NCI-H128 (cell line): ENCODE measurements at regions not wholly inside any gene's neighbourhood (a gene's known extent, or its start where the extent isn't known, plus 50 kb on each side); places are given as distances from the start of the nearest gene placed in this dataset.

Source experiments
- DNase-seq: peaks from one replicate; lab custom pipeline; 2025; ENCODE audit not compliant: unreplicated experiment; lab: John Stamatoyannopoulos, UW

- DNase-seq = no peak
Observed at GRCh38 chr1:216925962-216926625, 202.9 kb upstream of the ESRRG start.

- DNase-seq = no peak
Observed at GRCh38 chr1:216924732-216925131, 201.5 kb upstream of the ESRRG start.

GRCh38 chr1:216923601-216924000 lies 200.4 kb upstream of the ESRRG start:
- DNase-seq = no peak

- DNase-seq = no peak
Observed at GRCh38 chr1:216922406-216922805, 199.2 kb upstream of the ESRRG start.

- DNase-seq = no peak
Observed at GRCh38 chr1:216921866-216922265, 198.6 kb upstream of the ESRRG start.

- DNase-seq = no peak
Observed at GRCh38 chr1:216919060-216919970, 196.1 kb upstream of the ESRRG start.

GRCh38 chr1:216916890-216917438 lies 193.7 kb upstream of the ESRRG start:
- no peak for DNase-seq

- DNase-seq = no peak
Observed at GRCh38 chr1:216914974-216915373, 191.7 kb upstream of the ESRRG start.

- no peak for DNase-seq
Observed at GRCh38 chr1:216913976-216914375, 190.7 kb upstream of the ESRRG start.

- no peak for DNase-seq
Observed at GRCh38 chr1:216910081-216910840, 187.0 kb upstream of the ESRRG start.

GRCh38 chr1:216908126-216908525 lies 184.9 kb upstream of the ESRRG start:
- DNase-seq = no peak

GRCh38 chr1:216907100-216907499 lies 183.9 kb upstream of the ESRRG start:
- DNase-seq = no peak

GRCh38 chr1:216905781-216906180 lies 182.6 kb upstream of the ESRRG start:
- no peak for DNase-seq

- no peak for DNase-seq
Observed at GRCh38 chr1:216905137-216905536, 181.9 kb upstream of the ESRRG start.

- no peak for DNase-seq
Observed at GRCh38 chr1:216904471-216904870, 181.2 kb upstream of the ESRRG start.

GRCh38 chr1:216903382-216903740 lies 180.1 kb upstream of the ESRRG start:
- no peak for DNase-seq

- peak; percentile 20 for DNase-seq
Observed at GRCh38 chr1:216902669-216903381, 179.6 kb upstream of the ESRRG start.

- no peak for DNase-seq
Observed at GRCh38 chr1:216900116-216900620, 176.9 kb upstream of the ESRRG start.

GRCh38 chr1:216898801-216899200 lies 175.6 kb upstream of the ESRRG start:
- no peak for DNase-seq

GRCh38 chr1:216896146-216896545 lies 172.9 kb upstream of the ESRRG start:
- DNase-seq = no peak

GRCh38 chr1:216894494-216894893 lies 171.3 kb upstream of the ESRRG start:
- DNase-seq = no peak
